ENCODE measurements at regions not wholly inside any gene's neighbourhood (a gene's known extent, or its start where the extent isn't known, plus 50 kb on each side); places are given as distances from the start of the nearest gene placed in this dataset.

GRCh38 chr7:86970547-86970946 is 88.9 kb downstream of the ELAPOR2 start:
- H3K4me3 ChIP-seq (ENCODE audit: low read length): no peak overlapping the region
- H3K27ac ChIP-seq (ENCODE audit: low read length): no peak overlapping the region
- no peaks in the 10 kb centered on the region for H3K27me3 ChIP-seq (ENCODE audit: low read length)
- no peak for DNase-seq
- H3K9me3 ChIP-seq (ENCODE audit: low read length): no peaks in the 10 kb centered on the region
- H3K9ac ChIP-seq (ENCODE audit: low read length): no peak overlapping the region
- no peak overlapping the region for H3K4me2 ChIP-seq (ENCODE audit: low read depth, low read length, poor library complexity, severe bottlenecking)
- H3K9me2 ChIP-seq (replicated peaks; ENCODE audit: insufficient read depth, low read length): no peaks in the 10 kb centered on the region
- peaks cover 20% of the 10 kb centered on the region for H4K20me1 ChIP-seq (ENCODE audit: insufficient read depth, low read depth, low read length)
- peaks cover 25% of the 10 kb centered on the region for H3K4me1 ChIP-seq (ENCODE audit: low read length)
- no peak overlapping the region for H2AFZ ChIP-seq (ENCODE audit: low read length)
- peaks cover 2% of the 10 kb centered on the region; the same call in 1 of the 2 replicates for H3K79me2 ChIP-seq (ENCODE audit: low read length)
- no peaks in the 10 kb centered on the region for H3K36me3 ChIP-seq (ENCODE audit: insufficient read depth, low read length)

- peaks cover 25% of the 10 kb centered on the region for H3K4me1 ChIP-seq (ENCODE audit: low read length)
- H3K4me3 ChIP-seq (ENCODE audit: low read length): no peak overlapping the region
- peaks cover 20% of the 10 kb centered on the region for H4K20me1 ChIP-seq (ENCODE audit: insufficient read depth, low read depth, low read length)
- no peaks in the 10 kb centered on the region for H3K9me2 ChIP-seq (replicated peaks; ENCODE audit: insufficient read depth, low read length)
- no peak overlapping the region for H3K4me2 ChIP-seq (ENCODE audit: low read depth, low read length, poor library complexity, severe bottlenecking)
- no peak for DNase-seq
- H3K27me3 ChIP-seq (ENCODE audit: low read length): no peaks in the 10 kb centered on the region
- no peak overlapping the region for H3K27ac ChIP-seq (ENCODE audit: low read length)
- H3K9ac ChIP-seq (ENCODE audit: low read length): no peak overlapping the region
- no peaks in the 10 kb centered on the region for H3K9me3 ChIP-seq (ENCODE audit: low read length)
- no peaks in the 10 kb centered on the region for H3K36me3 ChIP-seq (ENCODE audit: insufficient read depth, low read length)
- peaks cover 2% of the 10 kb centered on the region; the same call in 1 of the 2 replicates for H3K79me2 ChIP-seq (ENCODE audit: low read length)
- no peak overlapping the region for H2AFZ ChIP-seq (ENCODE audit: low read length)
Measured at GRCh38 chr7:86969865-86970264, 89.6 kb downstream of the ELAPOR2 start.

- Histone ChIP-seq H3K27ac (ENCODE audit: low read length) (no peak overlapping the region), H3K36me3 (ENCODE audit: insufficient read depth, low read length) (no peaks in the 10 kb centered on the region), H2AFZ (ENCODE audit: low read length) (no peak overlapping the region), H3K4me3 (ENCODE audit: low read length) (no peak overlapping the region), H3K9ac (ENCODE audit: low read length) (no peak overlapping the region), H3K9me3 (ENCODE audit: low read length) (no peaks in the 10 kb centered on the region), H3K4me1 (ENCODE audit: low read length) (peaks cover 25% of the 10 kb centered on the region), H3K27me3 (ENCODE audit: low read length) (no peaks in the 10 kb centered on the region), H3K9me2 (replicated peaks; ENCODE audit: insufficient read depth, low read length) (no peaks in the 10 kb centered on the region), H4K20me1 (ENCODE audit: insufficient read depth, low read depth, low read length) (peaks cover 20% of the 10 kb centered on the region), H3K4me2 (ENCODE audit: low read depth, low read length, poor library complexity, severe bottlenecking) (no peak overlapping the region), H3K79me2 (ENCODE audit: low read length) (peaks cover 2% of the 10 kb centered on the region; the same call in 1 of the 2 replicates)
- no peak for DNase-seq
Measured at GRCh38 chr7:86968618-86969017, 90.8 kb downstream of the ELAPOR2 start.

GRCh38 chr7:86966916-86967315 is 92.5 kb downstream of the ELAPOR2 start:
- Histone ChIP-seq H3K9me3 (ENCODE audit: low read length) (no peaks in the 10 kb centered on the region), H3K4me2 (ENCODE audit: low read depth, low read length, poor library complexity, severe bottlenecking) (no peak overlapping the region), H3K4me1 (ENCODE audit: low read length) (peaks cover 21% of the 10 kb centered on the region), H3K4me3 (ENCODE audit: low read length) (no peak overlapping the region), H4K20me1 (ENCODE audit: insufficient read depth, low read depth, low read length) (peaks cover 18% of the 10 kb centered on the region), H3K9me2 (replicated peaks; ENCODE audit: insufficient read depth, low read length) (no peaks in the 10 kb centered on the region), H3K79me2 (ENCODE audit: low read length) (peaks cover 2% of the 10 kb centered on the region; the same call in 1 of the 2 replicates), H3K9ac (ENCODE audit: low read length) (no peak overlapping the region), H3K27me3 (ENCODE audit: low read length) (no peaks in the 10 kb centered on the region), H3K27ac (ENCODE audit: low read length) (no peak overlapping the region), H3K36me3 (ENCODE audit: insufficient read depth, low read length) (no peaks in the 10 kb centered on the region), H2AFZ (ENCODE audit: low read length) (no peak overlapping the region)
- DNase-seq: no peak

- Histone ChIP-seq H3K27me3 (ENCODE audit: low read length) (no peaks in the 10 kb centered on the region), H3K9me2 (replicated peaks; ENCODE audit: insufficient read depth, low read length) (no peaks in the 10 kb centered on the region), H2AFZ (ENCODE audit: low read length) (no peak overlapping the region)
Measured at GRCh38 chr7:86965727-86966120, 93.7 kb downstream of the ELAPOR2 start.

GRCh38 chr7:86964973-86965726 is 94.3 kb downstream of the ELAPOR2 start:
- Histone ChIP-seq H3K9me3 (ENCODE audit: low read length) (no peaks in the 10 kb centered on the region), H3K4me3 (ENCODE audit: low read length) (no peak overlapping the region), H3K36me3 (ENCODE audit: insufficient read depth, low read length) (no peaks in the 10 kb centered on the region), H2AFZ (ENCODE audit: low read length) (no peak overlapping the region), H3K27ac (ENCODE audit: low read length) (no peak overlapping the region), H3K27me3 (ENCODE audit: low read length) (no peaks in the 10 kb centered on the region), H3K4me1 (ENCODE audit: low read length) (peaks cover 8% of the 10 kb centered on the region; the same call in 1 of the 2 replicates), H3K4me2 (ENCODE audit: low read depth, low read length, poor library complexity, severe bottlenecking) (no peak overlapping the region), H3K79me2 (ENCODE audit: low read length) (peaks cover 2% of the 10 kb centered on the region; the same call in 1 of the 2 replicates), H4K20me1 (ENCODE audit: insufficient read depth, low read depth, low read length) (peaks cover 15% of the 10 kb centered on the region), H3K9ac (ENCODE audit: low read length) (no peak overlapping the region), H3K9me2 (replicated peaks; ENCODE audit: insufficient read depth, low read length) (no peaks in the 10 kb centered on the region)
- DNase-seq: no peak

More at GRCh38 chr7:86965727-86966120, 93.7 kb downstream of the ELAPOR2 start:
- Histone ChIP-seq H3K4me1 (ENCODE audit: low read length) (peaks cover 9% of the 10 kb centered on the region; the same call in 1 of the 2 replicates), H3K9me3 (ENCODE audit: low read length) (no peaks in the 10 kb centered on the region), H3K27ac (ENCODE audit: low read length) (no peak overlapping the region), H3K79me2 (ENCODE audit: low read length) (peaks cover 2% of the 10 kb centered on the region; the same call in 1 of the 2 replicates), H3K4me3 (ENCODE audit: low read length) (no peak overlapping the region), H3K9ac (ENCODE audit: low read length) (no peak overlapping the region), H4K20me1 (ENCODE audit: insufficient read depth, low read depth, low read length) (peaks cover 15% of the 10 kb centered on the region), H3K36me3 (ENCODE audit: insufficient read depth, low read length) (no peaks in the 10 kb centered on the region), H3K4me2 (ENCODE audit: low read depth, low read length, poor library complexity, severe bottlenecking) (no peak overlapping the region)
- DNase-seq: no peak

GRCh38 chr7:86963599-86964230 is 95.7 kb downstream of the ELAPOR2 start:
- DNase-seq: no peak
- Histone ChIP-seq H3K27me3 (ENCODE audit: low read length) (no peaks in the 10 kb centered on the region), H3K4me1 (ENCODE audit: low read length) (peaks cover 8% of the 10 kb centered on the region; the same call in 1 of the 2 replicates), H3K4me2 (ENCODE audit: low read depth, low read length, poor library complexity, severe bottlenecking) (no peak overlapping the region), H3K9me2 (replicated peaks; ENCODE audit: insufficient read depth, low read length) (no peaks in the 10 kb centered on the region), H3K79me2 (ENCODE audit: low read length) (peaks cover 2% of the 10 kb centered on the region; the same call in 1 of the 2 replicates), H3K4me3 (ENCODE audit: low read length) (no peak overlapping the region), H3K36me3 (ENCODE audit: insufficient read depth, low read length) (no peaks in the 10 kb centered on the region), H3K27ac (ENCODE audit: low read length) (no peak overlapping the region), H4K20me1 (ENCODE audit: insufficient read depth, low read depth, low read length) (peaks cover 11% of the 10 kb centered on the region; the same call in 1 of the 2 replicates), H3K9ac (ENCODE audit: low read length) (no peak overlapping the region), H3K9me3 (ENCODE audit: low read length) (no peaks in the 10 kb centered on the region), H2AFZ (ENCODE audit: low read length) (no peak overlapping the region)

- peaks cover 8% of the 10 kb centered on the region; the same call in 1 of the 2 replicates for H4K20me1 ChIP-seq (ENCODE audit: insufficient read depth, low read depth, low read length)
- H3K4me3 ChIP-seq (ENCODE audit: low read length): no peak overlapping the region
- H3K9me3 ChIP-seq (ENCODE audit: low read length): no peaks in the 10 kb centered on the region
- no peaks in the 10 kb centered on the region for H3K27me3 ChIP-seq (ENCODE audit: low read length)
- no peak overlapping the region for H3K4me2 ChIP-seq (ENCODE audit: low read depth, low read length, poor library complexity, severe bottlenecking)
- no peak for DNase-seq
- no peak overlapping the region for H3K27ac ChIP-seq (ENCODE audit: low read length)
- peaks cover 2% of the 10 kb centered on the region; the same call in 1 of the 2 replicates for H3K79me2 ChIP-seq (ENCODE audit: low read length)
- no peaks in the 10 kb centered on the region for H3K36me3 ChIP-seq (ENCODE audit: insufficient read depth, low read length)
- H3K9me2 ChIP-seq (replicated peaks; ENCODE audit: insufficient read depth, low read length): no peaks in the 10 kb centered on the region
- peaks cover 8% of the 10 kb centered on the region; the same call in 1 of the 2 replicates for H3K4me1 ChIP-seq (ENCODE audit: low read length)
- no peak overlapping the region for H2AFZ ChIP-seq (ENCODE audit: low read length)
- no peak overlapping the region for H3K9ac ChIP-seq (ENCODE audit: low read length)
Measured at GRCh38 chr7:86962623-86963022, 96.8 kb downstream of the ELAPOR2 start.
